Left renal pelvis (tissue), 4 donors: ENCODE measurements at regions not wholly inside any gene's neighbourhood (a gene's known extent, or its start where the extent isn't known, plus 50 kb on each side); places are given as distances from the start of the nearest gene placed in this dataset.
"Not testable (repeated sequence)": the region's sequence is repeated elsewhere in the genome, so short reads cannot be mapped to it uniquely, and the experiment has no call there.

Source experiments
- DNase-seq, 4 donors: peaks; one replicate each; pipeline ENCODE4 v3.0.0-alpha.2; 2013; ENCODE audit warnings: low read depth in 4 of 4, low spot score in 3 of 4

GRCh38 chr7:41579961-41580935, 122.6 kb downstream of the INHBA start:
- DNase-seq = no peak

DNA sequence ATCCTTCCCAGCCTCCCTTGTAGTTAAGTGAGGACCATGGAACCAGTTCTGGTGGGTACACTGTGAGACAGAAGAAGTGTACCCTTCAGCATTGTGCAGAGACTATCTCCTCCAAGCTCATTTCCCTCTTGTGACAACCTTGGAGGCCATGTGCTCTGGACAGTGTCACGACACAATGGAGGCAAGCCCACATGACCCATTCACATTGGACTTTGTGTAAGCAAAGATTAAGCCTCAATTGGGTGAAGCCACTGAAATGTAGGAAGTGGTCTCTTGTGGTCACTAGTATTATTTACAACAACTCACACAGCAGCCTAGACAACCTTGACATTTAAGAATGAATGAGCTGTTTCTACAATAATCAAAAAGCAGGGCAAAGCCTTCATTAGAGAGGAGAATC, 124.2 kb downstream of the INHBA start:
- DNase-seq = no peak

- no peak for DNase-seq
These were observed 126.7 kb downstream of the INHBA start for GRCh38 chr7:41576166-41576565.

GRCh38 chr7:41574377-41574776, 128.5 kb downstream of the INHBA start:
- no peak for DNase-seq

DNA sequence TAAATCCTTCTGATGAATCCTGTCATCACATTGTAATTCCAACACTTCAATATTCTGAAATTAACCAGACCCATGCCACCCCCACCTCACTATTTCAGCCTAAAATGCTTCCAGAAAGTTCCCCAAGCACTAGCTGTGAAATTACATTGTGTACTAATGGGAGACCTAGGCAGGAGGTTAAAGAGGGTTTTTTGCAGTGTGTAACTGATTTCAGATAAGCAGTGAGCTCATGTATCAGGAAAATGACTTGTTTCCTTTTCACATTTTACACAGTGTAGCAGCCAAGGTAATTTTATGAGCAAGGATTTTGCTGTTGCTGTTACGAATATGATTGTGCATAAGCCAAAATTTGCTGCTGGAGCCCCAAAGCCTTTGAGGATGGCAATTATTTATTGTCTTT, 129.0 kb downstream of the INHBA start:
- DNase-seq = no peak

DNA sequence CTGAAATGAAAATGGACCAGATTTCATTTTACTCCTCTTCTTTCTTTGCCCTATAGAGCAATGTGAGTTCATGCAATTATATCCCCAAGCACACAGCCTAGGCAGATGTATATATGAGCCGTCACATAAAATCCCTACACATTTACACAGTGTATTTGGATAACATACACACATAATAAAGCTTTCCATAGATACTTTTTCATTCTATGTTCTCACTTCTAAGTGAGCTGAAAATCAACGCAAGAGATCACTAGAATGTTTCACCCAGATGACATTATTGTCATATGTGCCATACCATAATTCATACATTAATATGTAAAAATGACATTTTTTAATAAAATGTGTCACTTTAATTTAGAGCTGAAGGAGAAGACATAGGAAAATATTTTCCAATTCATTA, 129.4 kb downstream of the INHBA start:
- no peak for DNase-seq

- DNase-seq = no peak
These were observed 129.9 kb downstream of the INHBA start for GRCh38 chr7:41573015-41573414.

DNA sequence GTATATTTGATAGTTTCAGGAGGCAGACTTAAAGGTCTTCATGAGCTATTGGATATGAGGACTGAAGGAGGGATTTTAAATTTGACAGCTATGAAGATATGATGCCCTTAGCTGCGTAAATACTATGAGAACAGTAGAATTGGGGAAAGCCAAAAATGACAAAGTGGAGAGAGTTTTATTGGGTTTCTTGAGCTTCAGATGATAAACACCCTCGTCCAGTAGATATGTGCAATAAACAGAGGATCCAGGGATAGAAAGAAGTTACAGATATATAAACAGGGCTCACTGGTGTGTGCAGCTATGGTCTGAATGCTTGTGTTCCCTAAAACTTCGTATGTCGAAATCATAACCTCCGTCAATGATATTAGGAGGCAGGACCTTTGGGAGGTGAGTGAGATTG, 131.3 kb downstream of the INHBA start:
- DNase-seq = no peak

DNA sequence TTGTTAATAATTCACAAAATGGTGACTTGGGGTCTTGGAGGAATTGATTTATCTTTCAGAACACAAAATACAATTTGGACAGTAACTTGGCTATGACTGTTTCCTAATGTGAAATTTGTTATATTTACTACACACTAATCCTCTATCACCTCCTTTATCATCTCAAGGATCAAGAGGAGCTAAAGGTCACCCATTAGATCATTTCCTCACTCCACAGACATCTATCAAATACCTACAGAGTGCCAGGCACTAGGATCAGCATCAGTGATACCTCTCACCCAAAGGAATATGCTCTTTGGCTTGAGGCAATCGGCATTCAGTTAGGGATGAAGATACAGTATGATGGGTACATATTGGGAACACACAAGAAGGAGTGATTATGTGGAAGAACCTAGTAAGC, 132.1 kb downstream of the INHBA start:
- no peak for DNase-seq

DNA sequence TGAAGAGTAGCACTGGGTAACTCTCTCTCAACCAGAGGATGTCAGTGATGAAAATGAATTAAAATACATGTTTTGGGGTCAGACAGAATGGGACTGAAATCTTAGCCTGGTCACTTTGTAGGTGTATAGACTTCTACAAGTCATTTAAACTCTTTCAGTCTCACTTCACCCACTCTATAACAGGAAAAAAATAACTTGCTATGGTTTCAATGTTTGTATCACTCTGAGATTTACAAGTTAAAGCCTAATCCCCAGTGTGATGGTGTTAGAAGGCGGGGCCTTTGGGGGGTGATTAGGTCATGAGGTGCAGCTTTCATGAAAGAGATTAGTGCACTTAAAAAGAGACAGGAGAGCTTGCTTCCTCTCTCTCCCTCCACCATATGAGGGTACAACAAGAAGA, 134.8 kb downstream of the INHBA start:
- no peak for DNase-seq

DNA sequence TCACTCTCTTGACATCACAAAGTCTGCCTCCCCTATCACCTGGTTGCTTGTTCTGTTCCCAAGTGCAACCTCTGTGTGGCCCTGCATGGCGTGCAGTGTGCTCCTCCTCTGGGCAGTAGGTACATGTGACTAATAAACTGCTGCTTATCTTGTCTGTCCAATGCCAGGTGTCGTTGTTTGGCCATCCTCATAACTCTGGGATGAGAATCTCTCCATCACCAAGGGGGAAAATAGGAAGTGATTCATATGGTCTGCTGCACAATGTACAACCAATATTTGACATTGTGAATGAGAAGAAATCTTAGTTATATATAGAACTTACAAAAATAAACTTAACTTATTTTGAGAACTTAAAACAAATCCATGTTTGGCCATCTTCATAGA, 135.2 kb downstream of the INHBA start:
- no peak for DNase-seq

GRCh38 chr7:41567031-41567730, 135.7 kb downstream of the INHBA start:
- no peak for DNase-seq

DNA sequence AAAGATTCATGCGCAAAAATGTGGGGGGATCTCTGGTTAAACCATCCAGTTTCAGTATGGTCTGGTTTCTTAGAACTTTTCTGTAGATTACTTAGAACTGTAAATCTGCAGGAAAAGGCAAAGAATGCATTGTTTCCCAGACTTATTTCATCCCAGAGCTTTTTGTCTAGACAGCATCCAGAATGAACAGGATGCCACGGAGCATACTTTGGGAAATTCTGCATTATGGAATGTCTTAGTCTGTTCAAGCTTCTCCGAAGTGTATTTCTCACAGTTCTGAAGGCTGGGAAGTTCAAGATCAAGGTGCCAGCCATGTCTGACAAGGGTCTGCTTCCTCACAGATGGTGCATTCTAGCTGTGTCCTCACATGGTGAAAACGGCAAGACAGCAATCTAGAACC, 136.3 kb downstream of the INHBA start:
- no peak for DNase-seq

DNA sequence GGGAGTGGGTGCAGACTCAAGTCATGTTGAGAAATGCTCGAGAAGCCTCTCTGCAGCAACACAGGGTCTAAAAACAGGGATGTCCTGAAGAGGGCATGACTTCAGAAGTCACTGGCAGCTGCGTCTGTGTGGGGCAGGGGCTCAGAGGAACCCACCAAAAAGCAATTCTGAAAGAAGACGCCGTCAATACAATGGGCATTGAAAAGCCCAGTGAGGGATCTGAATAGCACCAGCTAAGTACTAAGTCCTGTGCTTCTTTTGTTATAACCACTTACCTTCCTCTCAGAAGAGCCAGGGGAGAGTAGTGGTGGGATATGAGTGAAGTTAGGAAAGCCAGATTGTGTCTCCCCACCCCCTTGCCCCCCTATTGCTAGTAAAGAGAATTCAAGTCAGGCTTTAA, 137.2 kb downstream of the INHBA start:
- no peak for DNase-seq

- no peak for DNase-seq
These were observed 143.5 kb downstream of the INHBA start for GRCh38 chr7:41559426-41559825.

- DNase-seq = no peak
These were observed 148.4 kb downstream of the INHBA start for GRCh38 chr7:41554481-41554880.

DNA sequence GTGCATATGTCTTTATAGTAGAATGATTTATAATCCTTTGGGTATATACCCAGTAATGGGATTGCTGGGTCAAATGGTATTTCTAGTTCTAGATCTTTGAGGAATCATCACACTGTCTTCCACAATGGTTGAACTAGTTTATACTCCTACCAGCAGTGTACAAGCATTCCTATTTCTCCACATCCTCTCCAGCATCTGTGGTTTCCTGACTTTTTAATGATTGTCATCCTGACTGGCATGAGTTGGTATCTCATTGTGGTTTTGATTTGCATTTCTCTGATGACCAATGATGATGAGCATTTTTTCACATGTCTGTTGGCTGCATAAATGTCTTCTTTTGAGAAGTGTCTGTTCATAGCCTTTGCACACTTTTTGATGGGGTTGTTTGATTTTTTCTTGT, 152.8 kb downstream of the INHBA start:
- DNase-seq = not testable (repeated sequence)

- DNase-seq = no peak
These were observed 158.6 kb downstream of the INHBA start for GRCh38 chr7:41544241-41544640.

DNA sequence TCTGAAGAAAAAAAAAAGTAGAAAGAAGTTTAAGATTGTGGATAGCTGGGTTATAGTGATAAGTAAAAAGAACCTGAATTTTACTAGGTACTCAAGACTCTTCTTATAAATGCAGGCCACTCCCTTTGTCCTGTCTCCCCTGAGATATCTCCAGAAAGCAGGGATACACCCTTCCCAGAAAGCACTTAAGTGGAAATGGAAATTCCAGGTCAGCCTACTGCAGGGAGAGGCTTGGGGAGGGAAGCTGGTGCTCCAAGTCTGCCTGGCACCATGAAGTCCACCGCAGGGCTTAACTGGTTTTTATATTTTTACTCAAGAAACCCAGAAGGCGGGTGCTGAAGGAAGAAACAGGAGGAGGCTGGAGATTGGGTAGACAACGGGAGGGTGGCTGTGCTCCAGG, 162.3 kb downstream of the INHBA start:
- no peak for DNase-seq

DNA sequence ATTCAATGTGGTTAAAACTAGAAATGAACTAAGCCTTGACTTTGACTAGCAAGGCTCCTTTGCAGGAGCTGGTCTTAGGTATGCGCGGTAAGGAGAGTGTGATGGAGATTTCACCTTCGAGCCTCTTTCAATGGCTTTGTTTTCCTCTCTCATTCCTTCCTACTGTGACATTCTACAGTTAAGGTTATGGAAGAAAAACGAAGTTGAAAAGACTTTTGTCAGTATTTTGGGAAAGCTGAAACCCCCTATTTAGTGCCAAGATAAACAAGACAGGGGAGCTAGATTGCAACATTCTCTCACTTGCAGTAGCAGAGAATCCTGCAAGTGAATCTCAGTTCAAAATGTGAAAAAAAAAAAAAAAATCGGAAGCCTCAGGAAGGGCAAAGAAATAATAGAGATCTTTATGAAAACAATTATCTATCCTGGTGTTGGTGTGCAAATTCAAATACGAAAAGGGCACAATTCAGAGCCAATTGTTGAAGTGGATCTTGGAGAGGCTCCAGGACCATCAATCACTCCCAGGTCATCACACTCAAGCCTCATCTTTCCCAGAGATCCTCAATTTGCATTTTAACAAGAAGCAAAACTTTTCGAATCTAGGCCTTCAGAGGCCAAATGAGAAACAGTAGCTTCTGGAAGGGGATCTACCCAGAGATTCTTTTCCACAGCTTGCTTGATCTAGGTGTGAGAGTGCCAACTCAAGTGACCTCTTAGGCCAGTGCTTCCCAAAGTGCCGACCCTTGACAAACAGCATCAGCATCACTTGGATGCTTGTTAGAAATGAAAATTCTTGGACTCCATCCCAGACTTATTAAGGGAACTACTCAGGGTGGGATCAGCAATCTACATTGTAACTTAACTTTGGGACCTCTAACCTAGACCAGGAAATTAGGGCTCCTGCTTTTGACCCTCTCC, 163.8 kb downstream of the INHBA start:
- DNase-seq = no peak
